RWPE2 (cell line): ENCODE measurements at regions not wholly inside any gene's neighbourhood (a gene's known extent, or its start where the extent isn't known, plus 50 kb on each side); places are given as distances from the start of the nearest gene placed in this dataset.

Source experiments
- ATAC-seq: fragments of 200-7000 bp; cut with Tn5 transposase; 3 replicates; pipeline ENCODE4 v1.9.1; 2021; ENCODE audit warnings: low read depth
- DNase-seq: peaks from one replicate; pipeline ENCODE4 v3.0.0-alpha.2; 2020; ENCODE audit warnings: low spot score
- H3K27ac ChIP-seq: fragments of 450-650 bp; 2 replicates; pipeline ENCODE4 v1.5.1; 2017; ENCODE audit warnings: mild to moderate bottlenecking; ENCODE audit not compliant: poor library complexity, severe bottlenecking
- H3K27me3 ChIP-seq: fragments of 250-450 bp; sonication (Bioruptor Pico); 2 replicates; pipeline ENCODE4 v1.5.1; 2021; ENCODE audit warnings: mild to moderate bottlenecking, moderate library complexity; ENCODE audit not compliant: insufficient read depth, poor library complexity, severe bottlenecking
- H3K36me3 ChIP-seq: fragments of 250-450 bp; sonication (Bioruptor Pico); 2 replicates; pipeline ENCODE4 v1.5.1; 2020; ENCODE audit warnings: low read depth, mild to moderate bottlenecking, moderate library complexity
- H3K4me1 ChIP-seq: fragments of 250-450 bp; sonication (Bioruptor Pico); 2 replicates; pipeline ENCODE4 v1.5.1; 2021; ENCODE audit warnings: mild to moderate bottlenecking, moderate library complexity; ENCODE audit not compliant: insufficient read depth, poor library complexity, severe bottlenecking
- H3K4me3 ChIP-seq: fragments of 250-450 bp; sonication (Bioruptor Pico); 2 replicates; pipeline ENCODE4 v1.5.1; 2021; ENCODE audit warnings: mild to moderate bottlenecking, moderate library complexity; ENCODE audit not compliant: severe bottlenecking
- H3K9me3 ChIP-seq: fragments of 250-450 bp; sonication (Bioruptor Pico); 2 replicates; pipeline ENCODE4 v1.5.1; 2021; ENCODE audit warnings: mild to moderate bottlenecking, moderate library complexity; ENCODE audit not compliant: severe bottlenecking
- TF ChIP-seq, protein P1 (sequence below): fragments of 450-650 bp; IDR thresholded peaks from one replicate; pipeline ENCODE4 v1.5.1; 2017; ENCODE audit warnings: mild to moderate bottlenecking, moderate library complexity; ENCODE audit not compliant: poor library complexity, severe bottlenecking

- no peak for ATAC-seq
- Histone ChIP-seq H3K27ac (no peak overlapping the region), H3K4me3 (no peak overlapping the region)
Measured at GRCh38 chr10:21167288-21168010, 270.3 kb upstream of the NEBL start.

GRCh38 chr10:21166557-21167287, 269.6 kb upstream of the NEBL start:
- Histone ChIP-seq H3K4me1 (no peaks in the 10 kb centered on the region), H3K27me3 (no peaks in the 10 kb centered on the region), H3K27ac (no peak overlapping the region), H3K4me3 (no peak overlapping the region), H3K9me3 (no peaks in the 10 kb centered on the region), H3K36me3 (no peaks in the 10 kb centered on the region)
- ATAC-seq (no peak), DNase-seq (no peak)
- TF ChIP-seq, protein P1, sequence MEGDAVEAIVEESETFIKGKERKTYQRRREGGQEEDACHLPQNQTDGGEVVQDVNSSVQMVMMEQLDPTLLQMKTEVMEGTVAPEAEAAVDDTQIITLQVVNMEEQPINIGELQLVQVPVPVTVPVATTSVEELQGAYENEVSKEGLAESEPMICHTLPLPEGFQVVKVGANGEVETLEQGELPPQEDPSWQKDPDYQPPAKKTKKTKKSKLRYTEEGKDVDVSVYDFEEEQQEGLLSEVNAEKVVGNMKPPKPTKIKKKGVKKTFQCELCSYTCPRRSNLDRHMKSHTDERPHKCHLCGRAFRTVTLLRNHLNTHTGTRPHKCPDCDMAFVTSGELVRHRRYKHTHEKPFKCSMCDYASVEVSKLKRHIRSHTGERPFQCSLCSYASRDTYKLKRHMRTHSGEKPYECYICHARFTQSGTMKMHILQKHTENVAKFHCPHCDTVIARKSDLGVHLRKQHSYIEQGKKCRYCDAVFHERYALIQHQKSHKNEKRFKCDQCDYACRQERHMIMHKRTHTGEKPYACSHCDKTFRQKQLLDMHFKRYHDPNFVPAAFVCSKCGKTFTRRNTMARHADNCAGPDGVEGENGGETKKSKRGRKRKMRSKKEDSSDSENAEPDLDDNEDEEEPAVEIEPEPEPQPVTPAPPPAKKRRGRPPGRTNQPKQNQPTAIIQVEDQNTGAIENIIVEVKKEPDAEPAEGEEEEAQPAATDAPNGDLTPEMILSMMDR = no peak

More at GRCh38 chr10:21167288-21168010, 270.3 kb upstream of the NEBL start:
- Histone ChIP-seq H3K27me3 (no peaks in the 10 kb centered on the region), H3K9me3 (no peaks in the 10 kb centered on the region), H3K4me1 (no peaks in the 10 kb centered on the region), H3K36me3 (no peaks in the 10 kb centered on the region)
- no peak for DNase-seq
- TF ChIP-seq, protein P1 = no peak

GRCh38 chr10:21165489-21165888, 268.4 kb upstream of the NEBL start:
- H3K27me3 ChIP-seq = no peaks in the 10 kb centered on the region
- DNase-seq (no peak), ATAC-seq (no peak)
- no peaks in the 10 kb centered on the region for H3K36me3 ChIP-seq
- no peaks in the 10 kb centered on the region for H3K4me1 ChIP-seq
- TF ChIP-seq, protein P1 = no peak
- H3K9me3 ChIP-seq = no peaks in the 10 kb centered on the region
- H3K4me3 ChIP-seq = no peak overlapping the region
- no peak overlapping the region for H3K27ac ChIP-seq

GRCh38 chr10:21164687-21165086, 267.6 kb upstream of the NEBL start:
- TF ChIP-seq, protein P1 = no peak
- no peak overlapping the region for H3K4me3 ChIP-seq
- H3K27me3 ChIP-seq = no peaks in the 10 kb centered on the region
- no peak overlapping the region for H3K27ac ChIP-seq
- H3K9me3 ChIP-seq = no peaks in the 10 kb centered on the region
- ATAC-seq (no peak), DNase-seq (no peak)
- H3K36me3 ChIP-seq = no peaks in the 10 kb centered on the region
- H3K4me1 ChIP-seq = no peaks in the 10 kb centered on the region

- Histone ChIP-seq H3K9me3 (no peaks in the 10 kb centered on the region), H3K4me1 (no peaks in the 10 kb centered on the region), H3K27ac (no peak overlapping the region), H3K27me3 (no peaks in the 10 kb centered on the region), H3K36me3 (no peaks in the 10 kb centered on the region), H3K4me3 (no peak overlapping the region)
- TF ChIP-seq, protein P1 = no peak
- ATAC-seq = no peak
- no peak for DNase-seq
Measured at GRCh38 chr10:21162948-21163347, 265.8 kb upstream of the NEBL start.
